Gastrocnemius medialis (tissue), 4 donors: ENCODE measurements at regions not wholly inside any gene's neighbourhood (a gene's known extent, or its start where the extent isn't known, plus 50 kb on each side); places are given as distances from the start of the nearest gene placed in this dataset.

Experiments
- POLR2A ChIP-seq, 2 donors: fragments of 450-650 bp; IDR thresholded peaks; one replicate each; pipeline ENCODE4 v1.6.1; 2017; ENCODE audit warnings: antibody characterized with exemption in 2 of 2, mild to moderate bottlenecking in 2 of 2, moderate library complexity in 2 of 2
- TF ChIP-seq, protein P1 (sequence below), 5 experiments: fragments of 450-650 bp in 3 of 5; fragments of 200-600 bp in 2 of 5; sonication (generic) in 2 of 5; IDR thresholded peaks in 4 of 5; conservative IDR thresholded peaks in 1 of 5; 1 replicate in 4 of 5; 2 replicates in 1 of 5; pipeline ENCODE4 v1.5.1; 2016 to 2019; ENCODE audit warnings: antibody characterized with exemption in 5 of 5, mild to moderate bottlenecking in 3 of 5, moderate library complexity in 3 of 5

DNA sequence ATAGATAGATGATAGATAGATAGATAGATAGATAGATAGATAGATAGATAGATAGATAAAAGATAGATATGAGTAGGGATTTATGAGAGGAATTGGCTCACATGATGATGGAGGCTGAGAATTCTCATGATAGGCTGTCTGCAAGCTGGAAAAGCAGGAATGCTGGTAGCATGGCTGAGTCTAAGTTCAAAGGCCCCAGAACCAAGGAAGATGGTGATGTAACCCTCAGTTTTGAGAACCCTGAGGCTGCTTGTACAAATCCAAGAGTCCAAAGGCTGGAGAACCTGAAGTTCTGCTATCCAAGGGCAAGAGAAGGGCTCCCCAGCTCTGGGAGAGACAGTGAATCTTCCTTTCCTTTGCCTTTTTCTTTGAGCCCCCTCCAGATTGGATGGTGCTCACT, 210.8 kb downstream of the RFPL4B start:
- TF ChIP-seq, protein P1, sequence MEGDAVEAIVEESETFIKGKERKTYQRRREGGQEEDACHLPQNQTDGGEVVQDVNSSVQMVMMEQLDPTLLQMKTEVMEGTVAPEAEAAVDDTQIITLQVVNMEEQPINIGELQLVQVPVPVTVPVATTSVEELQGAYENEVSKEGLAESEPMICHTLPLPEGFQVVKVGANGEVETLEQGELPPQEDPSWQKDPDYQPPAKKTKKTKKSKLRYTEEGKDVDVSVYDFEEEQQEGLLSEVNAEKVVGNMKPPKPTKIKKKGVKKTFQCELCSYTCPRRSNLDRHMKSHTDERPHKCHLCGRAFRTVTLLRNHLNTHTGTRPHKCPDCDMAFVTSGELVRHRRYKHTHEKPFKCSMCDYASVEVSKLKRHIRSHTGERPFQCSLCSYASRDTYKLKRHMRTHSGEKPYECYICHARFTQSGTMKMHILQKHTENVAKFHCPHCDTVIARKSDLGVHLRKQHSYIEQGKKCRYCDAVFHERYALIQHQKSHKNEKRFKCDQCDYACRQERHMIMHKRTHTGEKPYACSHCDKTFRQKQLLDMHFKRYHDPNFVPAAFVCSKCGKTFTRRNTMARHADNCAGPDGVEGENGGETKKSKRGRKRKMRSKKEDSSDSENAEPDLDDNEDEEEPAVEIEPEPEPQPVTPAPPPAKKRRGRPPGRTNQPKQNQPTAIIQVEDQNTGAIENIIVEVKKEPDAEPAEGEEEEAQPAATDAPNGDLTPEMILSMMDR (IDR thresholded peaks at IDR 0.05 in 4 of 5, conservative IDR thresholded peaks at IDR 0.05 in 1 of 5): no peak
- TF ChIP-seq POLR2A (IDR thresholded peaks at IDR 0.05): no peak
